ENCODE measurements at regions not wholly inside any gene's neighbourhood (a gene's known extent, or its start where the extent isn't known, plus 50 kb on each side); places are given as distances from the start of the nearest gene placed in this dataset.
A peak's percentile ranks its signal among the peaks of the same experiment; 100 is the strongest.

- H3K27ac ChIP-seq (ENCODE audit: low read length) = no peak overlapping the region
- H3K4me2 ChIP-seq (ENCODE audit: low read length) = no peak overlapping the region
- H3K9me3 ChIP-seq (ENCODE audit: insufficient read depth, low read length) = no peaks in the 10 kb centered on the region
- H3K27me3 ChIP-seq (ENCODE audit: low read depth, low read length) = peaks cover 16% of the 10 kb centered on the region
- H2AFZ ChIP-seq (ENCODE audit: low read depth, low read length) = no peak overlapping the region
- H3K4me3 ChIP-seq (ENCODE audit: low read length) = no peak overlapping the region
- H3K36me3 ChIP-seq (replicated peaks; ENCODE audit: low read depth, low read length) = no peaks in the 10 kb centered on the region
- peaks cover 31% of the 10 kb centered on the region for H3K4me1 ChIP-seq (ENCODE audit: low read length)
- no peaks in the 10 kb centered on the region for H3K79me2 ChIP-seq (ENCODE audit: low read length)
- no peak for TF ChIP-seq CTCF (IDR thresholded peaks at IDR 0.05; ENCODE audit: low read depth, low read length)
- no peak for TF ChIP-seq EZH2phosphoT487 (IDR thresholded peaks at IDR 0.05; ENCODE audit: low read depth)
- H3K9ac ChIP-seq (ENCODE audit: low read length) = no peak overlapping the region
- no peaks in the 10 kb centered on the region for H4K20me1 ChIP-seq (ENCODE audit: insufficient read depth, low read length)
Observed at GRCh38 chr20:50389808-50390684, 120.1 kb upstream of the PTPN1 start.

DNA sequence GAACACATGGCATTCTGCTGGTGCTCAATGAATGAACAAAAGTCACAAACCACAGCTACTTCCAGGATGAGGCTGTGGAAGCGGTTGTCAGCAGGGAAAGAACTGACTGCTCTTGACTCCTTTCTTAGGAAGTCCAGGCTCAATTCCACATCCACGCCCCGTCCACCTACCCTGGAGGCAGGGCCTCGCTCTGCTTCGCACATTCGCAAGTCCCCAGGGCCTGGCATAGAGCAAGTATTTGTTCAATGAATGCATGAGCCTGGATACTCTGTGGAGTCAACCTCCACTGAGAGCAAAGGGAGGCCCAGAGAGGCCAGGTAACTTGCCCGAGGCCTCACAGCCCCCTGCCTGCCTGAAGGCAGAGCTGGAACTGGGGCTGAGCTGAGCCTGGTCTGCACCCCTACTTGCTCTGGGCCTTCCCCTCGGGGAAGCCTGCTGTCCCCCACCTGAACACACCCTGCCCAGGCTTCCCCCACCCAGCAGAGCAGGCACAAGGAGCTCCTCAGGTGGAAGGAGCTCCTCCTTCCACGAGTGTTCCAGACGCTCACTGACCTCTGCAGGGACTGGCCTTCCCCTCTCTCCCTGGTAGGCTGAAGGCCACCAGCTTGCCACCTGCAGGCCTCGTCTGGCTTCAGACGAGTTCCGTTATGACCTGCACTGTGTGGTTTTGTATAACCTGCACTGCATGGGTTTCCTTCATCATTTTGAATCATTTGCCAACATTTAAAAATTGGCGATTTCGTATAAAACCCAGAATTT lies 119.3 kb upstream of the PTPN1 start:
- Histone ChIP-seq H3K79me2 (ENCODE audit: low read length) (no peaks in the 10 kb centered on the region), H3K4me2 (ENCODE audit: low read length) (no peak overlapping the region), H3K9ac (ENCODE audit: low read length) (no peak overlapping the region), H2AFZ (ENCODE audit: low read depth, low read length) (no peak overlapping the region), H3K9me3 (ENCODE audit: insufficient read depth, low read length) (no peaks in the 10 kb centered on the region), H3K4me3 (ENCODE audit: low read length) (no peak overlapping the region), H4K20me1 (ENCODE audit: insufficient read depth, low read length) (no peaks in the 10 kb centered on the region), H3K4me1 (ENCODE audit: low read length) (peaks cover 32% of the 10 kb centered on the region), H3K27me3 (ENCODE audit: low read depth, low read length) (peaks cover 13% of the 10 kb centered on the region), H3K36me3 (replicated peaks; ENCODE audit: low read depth, low read length) (no peaks in the 10 kb centered on the region), H3K27ac (ENCODE audit: low read length) (no peak overlapping the region)
- TF ChIP-seq EZH2phosphoT487 (IDR thresholded peaks at IDR 0.05; ENCODE audit: low read depth) (no peak), CTCF (IDR thresholded peaks at IDR 0.05; ENCODE audit: low read depth, low read length) (no peak)

GRCh38 chr20:50391444-50392137 lies 118.6 kb upstream of the PTPN1 start:
- no peaks in the 10 kb centered on the region for H3K36me3 ChIP-seq (replicated peaks; ENCODE audit: low read depth, low read length)
- H3K4me2 ChIP-seq (ENCODE audit: low read length) = peak overlapping the region; percentile 56
- peak overlapping the region; percentile 5; the same call in 1 of the 2 replicates for H3K9ac ChIP-seq (ENCODE audit: low read length)
- peak overlapping the region; percentile 56 for H3K27ac ChIP-seq (ENCODE audit: low read length)
- H4K20me1 ChIP-seq (ENCODE audit: insufficient read depth, low read length) = no peaks in the 10 kb centered on the region
- peaks cover 13% of the 10 kb centered on the region for H3K27me3 ChIP-seq (ENCODE audit: low read depth, low read length)
- H3K9me3 ChIP-seq (ENCODE audit: insufficient read depth, low read length) = no peaks in the 10 kb centered on the region
- H3K4me1 ChIP-seq (ENCODE audit: low read length) = peaks cover 32% of the 10 kb centered on the region
- H3K4me3 ChIP-seq (ENCODE audit: low read length) = no peak overlapping the region
- peak overlapping the region; percentile 93; the same call in 1 of the 2 replicates for H2AFZ ChIP-seq (ENCODE audit: low read depth, low read length)
- TF ChIP-seq EZH2phosphoT487 (IDR thresholded peaks at IDR 0.05; ENCODE audit: low read depth) (no peak), CTCF (IDR thresholded peaks at IDR 0.05; ENCODE audit: low read depth, low read length) (no peak)
- no peaks in the 10 kb centered on the region for H3K79me2 ChIP-seq (ENCODE audit: low read length)
